ENCODE measurements at regions not wholly inside any gene's neighbourhood (a gene's known extent, or its start where the extent isn't known, plus 50 kb on each side); places are given as distances from the start of the nearest gene placed in this dataset.

- DNase-seq (ENCODE audit: low spot score), result no peak
These were observed 377.4 kb downstream of the RPRM start for GRCh38 chr2:153101187-153101586.

GRCh38 chr2:153100151-153100550 lies 378.4 kb downstream of the RPRM start:
- DNase-seq (ENCODE audit: low spot score), result no peak

GRCh38 chr2:153098073-153098472 lies 379.7 kb downstream of the ARL6IP6 start:
- no peak for DNase-seq (ENCODE audit: low spot score)

GRCh38 chr2:153096272-153096671 lies 377.9 kb downstream of the ARL6IP6 start:
- DNase-seq (ENCODE audit: low spot score), result no peak

- no peak for DNase-seq (ENCODE audit: low spot score)
These were observed 372.9 kb downstream of the ARL6IP6 start for GRCh38 chr2:153091344-153091743.

GRCh38 chr2:153079315-153079714 lies 360.9 kb downstream of the ARL6IP6 start:
- no peak for DNase-seq (ENCODE audit: low spot score)

DNA sequence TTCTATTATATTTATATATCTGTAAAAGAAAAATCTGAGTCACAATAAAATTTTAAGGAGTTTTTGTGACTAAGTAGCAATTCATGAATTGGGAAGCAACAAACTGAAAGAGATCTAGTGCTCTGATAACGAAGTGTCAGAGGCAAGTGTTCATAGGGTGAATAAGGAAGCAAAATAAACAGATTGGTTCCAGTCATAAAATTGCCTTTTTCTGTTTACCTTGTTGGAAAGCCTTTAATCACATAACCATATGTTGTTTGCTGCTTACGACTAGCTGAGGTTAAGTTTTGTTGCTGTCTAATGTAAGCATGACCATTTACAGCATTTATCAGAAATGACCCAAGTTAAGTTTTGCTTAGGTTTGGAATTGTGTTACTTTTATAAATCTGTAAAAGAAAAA lies 358.9 kb downstream of the ARL6IP6 start:
- DNase-seq (ENCODE audit: low spot score), result no peak

DNA sequence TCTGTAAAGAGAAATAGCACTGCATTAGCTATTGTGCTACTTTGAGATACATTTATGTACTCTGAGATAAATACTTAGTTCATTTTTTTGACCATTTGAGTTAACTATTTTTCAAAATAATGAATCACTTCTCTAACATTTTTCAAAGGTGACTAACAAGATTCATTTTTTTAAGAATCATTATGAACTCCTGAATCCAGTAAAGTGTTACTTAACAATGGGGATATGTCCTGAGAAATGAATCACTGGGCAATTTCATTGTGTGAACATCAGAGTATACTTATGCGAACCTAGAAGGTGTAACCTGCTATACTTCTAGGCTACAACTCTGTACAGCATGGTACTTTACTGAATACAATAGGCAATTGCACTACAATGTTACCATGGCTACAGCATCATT lies 355.8 kb downstream of the ARL6IP6 start:
- no peak for DNase-seq (ENCODE audit: low spot score)

DNA sequence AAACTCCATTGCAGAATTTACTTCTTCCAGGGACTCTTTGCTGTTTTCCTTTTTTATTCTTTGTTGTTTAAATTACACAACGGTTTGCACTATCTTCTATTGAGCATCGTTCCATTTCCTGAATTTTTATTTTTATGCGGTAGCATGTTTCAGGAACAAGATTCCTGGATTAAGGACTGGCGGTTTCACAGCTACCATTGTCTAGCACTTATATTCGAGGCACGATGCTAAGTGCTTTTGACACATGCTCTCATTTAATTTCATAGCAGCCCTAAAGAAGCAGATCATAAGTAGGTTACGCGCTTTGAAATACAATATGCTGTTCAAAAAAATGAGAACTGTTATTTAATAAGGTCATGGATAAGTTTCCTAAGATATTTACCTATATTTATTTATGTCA lies 354.4 kb downstream of the ARL6IP6 start:
- no peak for DNase-seq (ENCODE audit: low spot score)

GRCh38 chr2:153072077-153072476 lies 353.7 kb downstream of the ARL6IP6 start:
- DNase-seq (ENCODE audit: low spot score), result no peak

DNA sequence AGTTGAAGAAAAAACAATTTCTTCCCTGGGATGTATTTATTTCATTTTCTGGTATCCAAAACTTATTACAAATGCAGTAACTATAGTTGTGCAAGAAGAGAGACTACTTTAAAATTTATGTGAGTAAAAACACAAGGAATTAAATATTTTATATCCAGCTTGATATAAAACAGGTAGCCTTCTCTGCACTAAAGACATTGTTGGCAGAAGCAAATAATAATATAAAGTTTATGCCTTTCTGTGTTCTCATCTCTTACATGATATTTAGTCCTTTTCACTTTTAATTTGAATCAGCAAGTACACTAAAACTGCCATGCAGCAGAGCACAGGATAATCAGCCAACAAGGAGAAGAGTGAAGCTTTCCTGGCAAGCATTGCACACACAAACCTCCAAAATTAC lies 352.7 kb downstream of the ARL6IP6 start:
- no peak for DNase-seq (ENCODE audit: low spot score)

- no peak for DNase-seq (ENCODE audit: low spot score)
These were observed 350.5 kb downstream of the ARL6IP6 start for GRCh38 chr2:153068915-153069314.

DNA sequence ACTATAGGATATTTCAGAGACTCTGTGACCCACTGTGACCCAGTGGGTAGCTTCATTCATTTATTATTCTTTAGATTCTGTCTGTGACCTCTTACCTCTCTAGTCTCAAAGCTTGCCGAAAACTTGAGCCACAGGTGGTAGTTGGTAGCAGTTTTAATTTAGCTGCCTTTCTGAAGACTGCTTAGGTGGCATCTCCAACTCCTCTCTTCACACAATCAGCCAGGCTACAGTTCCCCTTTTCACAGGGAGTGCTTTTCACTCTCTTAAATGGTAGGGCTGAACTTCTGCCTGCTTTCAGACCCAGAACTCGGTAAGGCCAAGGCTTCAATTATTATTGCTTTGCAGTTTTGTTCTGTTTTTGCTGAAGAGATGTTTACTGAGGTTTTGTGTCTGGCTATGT lies 349.6 kb downstream of the ARL6IP6 start:
- no peak for DNase-seq (ENCODE audit: low spot score)

DNA sequence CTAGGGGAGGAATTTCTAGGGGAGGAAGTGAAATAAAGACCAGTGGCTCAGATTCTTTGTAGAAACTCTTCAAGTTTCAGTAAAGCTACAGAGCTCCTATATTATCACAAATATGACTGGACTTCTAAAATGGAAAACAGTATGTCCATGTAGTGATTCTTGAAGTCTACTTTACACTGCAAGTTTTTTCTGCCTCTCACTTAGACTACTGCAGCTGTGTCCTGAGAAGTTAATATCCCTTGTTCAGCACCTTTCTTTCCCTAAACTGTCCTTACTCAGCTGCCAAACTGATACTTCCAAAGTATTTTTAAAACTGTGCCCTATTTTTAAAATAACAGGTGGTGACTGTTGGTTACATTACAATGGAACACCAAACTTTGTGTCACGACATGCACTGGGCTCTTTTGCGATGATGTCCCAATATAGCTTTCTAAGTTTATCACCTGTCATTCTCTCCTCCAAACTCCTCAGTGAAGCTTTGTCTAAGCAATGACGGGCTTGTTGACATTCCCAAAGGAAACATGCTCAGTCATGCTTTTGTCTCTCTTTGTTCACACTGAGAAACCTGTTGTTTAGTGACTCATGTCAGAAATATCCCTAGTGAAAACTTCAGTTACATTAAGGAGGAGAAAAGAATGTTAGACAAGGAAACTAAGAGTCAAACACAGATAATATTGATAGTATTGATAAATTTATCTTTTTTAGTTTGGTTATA lies 341.1 kb downstream of the ARL6IP6 start:
- peak; percentile 74 for DNase-seq (ENCODE audit: low spot score)

DNA sequence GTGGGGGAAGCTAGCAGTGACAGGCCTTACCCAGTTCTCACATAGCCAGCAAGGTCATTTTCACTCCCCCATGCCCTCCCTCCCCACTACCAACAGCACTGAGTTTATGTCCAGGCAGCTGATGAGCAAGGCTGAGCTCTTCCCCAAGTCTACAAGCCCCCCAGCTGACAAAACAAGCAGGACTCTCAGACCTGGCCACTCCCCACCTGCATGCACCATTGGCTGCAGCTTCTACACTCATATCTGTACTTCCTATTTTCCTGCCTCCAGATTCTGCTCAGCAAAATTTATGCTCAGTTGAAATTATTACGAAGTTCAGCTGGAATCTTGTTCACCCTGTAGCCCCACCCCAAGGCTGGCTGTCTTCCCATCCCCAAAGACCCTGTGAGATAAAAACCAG lies 339.3 kb downstream of the ARL6IP6 start:
- no peak for DNase-seq (ENCODE audit: low spot score)

- no peak for DNase-seq (ENCODE audit: low spot score)
These were observed 336.8 kb downstream of the ARL6IP6 start for GRCh38 chr2:153055182-153055581.

DNA sequence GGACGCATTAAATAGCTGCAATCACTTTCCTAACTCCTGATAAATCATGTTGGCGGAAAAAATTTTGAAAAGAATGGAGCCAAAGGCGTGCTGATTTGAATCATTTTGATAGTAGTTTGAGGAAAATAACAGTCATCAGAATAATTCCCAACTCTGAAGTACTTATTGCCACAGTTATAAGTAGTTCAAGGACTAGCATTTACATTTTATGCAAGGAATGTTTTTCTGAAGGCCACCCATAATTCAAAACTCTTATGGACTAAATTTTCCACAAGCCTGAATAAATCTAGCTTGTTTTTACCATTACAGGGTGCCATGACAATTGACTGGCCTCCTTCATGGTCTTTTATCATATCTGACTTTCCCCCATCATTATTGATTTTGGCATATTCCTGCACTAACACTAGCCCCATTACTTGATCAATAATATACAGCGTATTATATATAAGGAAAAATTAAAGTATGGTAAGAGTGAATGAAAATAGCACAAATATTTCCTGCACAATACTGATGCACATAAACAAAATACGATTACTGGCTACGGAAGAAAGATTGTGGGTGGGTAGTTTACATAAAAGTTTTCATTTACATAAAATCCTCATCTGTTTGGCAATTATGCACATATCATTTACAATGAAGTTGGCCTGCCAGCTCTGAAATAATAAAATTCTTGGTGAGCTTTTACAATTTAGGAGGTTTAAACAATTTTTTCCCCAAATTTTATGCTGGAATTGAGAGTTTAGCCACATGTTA lies 334.6 kb downstream of the ARL6IP6 start:
- no peak for DNase-seq (ENCODE audit: low spot score)

DNA sequence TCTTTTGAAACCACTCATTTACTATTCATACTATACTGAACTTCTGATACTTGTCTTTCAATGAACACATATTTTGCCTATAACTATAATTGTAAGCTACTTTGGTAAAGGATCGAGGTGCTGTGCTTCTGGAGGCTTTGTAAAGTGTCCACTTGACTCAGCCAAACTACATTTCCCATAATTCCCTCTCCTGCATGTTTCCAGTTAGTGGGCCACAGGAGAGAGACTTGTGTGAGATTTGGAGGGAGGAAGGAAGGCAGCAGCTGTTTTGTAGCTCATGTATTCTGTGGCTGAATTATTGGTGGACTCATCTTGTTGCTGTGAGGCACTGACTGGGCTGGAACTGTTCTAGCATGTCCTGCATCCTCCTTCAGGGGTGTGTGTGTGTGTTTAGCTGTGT lies 328.8 kb downstream of the ARL6IP6 start:
- DNase-seq (ENCODE audit: low spot score), result no peak

- DNase-seq (ENCODE audit: low spot score), result no peak
These were observed 325.0 kb downstream of the ARL6IP6 start for GRCh38 chr2:153043385-153043784.

DNA sequence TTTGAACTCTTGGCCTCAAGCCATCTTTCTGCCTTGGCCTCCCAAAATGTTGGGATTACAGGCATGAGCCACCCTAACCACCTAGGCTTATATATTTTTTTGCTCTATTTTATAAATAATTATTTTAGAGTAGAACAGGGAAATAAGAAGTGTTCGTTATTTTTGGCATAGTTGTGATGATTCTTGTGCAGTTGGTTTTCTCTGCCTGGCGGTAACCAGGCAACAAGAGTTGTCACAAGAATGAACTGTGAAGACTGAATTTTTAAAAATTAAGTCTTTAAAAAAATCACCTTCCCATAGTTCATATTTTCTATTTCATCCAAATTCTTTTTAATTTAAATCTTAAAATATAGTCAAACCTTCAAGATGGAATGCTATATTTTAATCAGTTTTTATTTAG lies 310.2 kb downstream of the ARL6IP6 start:
- no peak for DNase-seq (ENCODE audit: low spot score)

DNA sequence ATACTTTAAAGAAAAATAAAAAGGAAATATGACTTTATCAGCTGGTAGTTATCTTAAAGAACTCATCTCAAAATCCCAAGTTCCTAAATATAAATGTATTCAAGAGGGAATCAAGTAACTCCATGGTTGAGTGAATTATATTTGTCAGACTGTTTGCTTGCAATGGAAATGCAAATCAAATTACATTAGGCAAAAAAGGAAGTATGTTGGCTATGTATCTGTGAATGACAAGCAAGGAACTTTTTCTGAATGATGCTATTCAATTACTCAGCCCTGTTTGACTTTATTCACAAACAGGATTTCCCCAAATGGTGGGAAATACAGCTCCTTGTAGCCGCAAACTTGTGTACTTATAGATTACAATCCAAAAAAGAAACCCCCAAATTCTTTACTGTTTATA lies 309.1 kb downstream of the ARL6IP6 start:
- DNase-seq (ENCODE audit: low spot score), result no peak

- no peak for DNase-seq (ENCODE audit: low spot score)
These were observed 301.8 kb downstream of the ARL6IP6 start for GRCh38 chr2:153020201-153020600.

GRCh38 chr2:153005071-153005730 lies 286.8 kb downstream of the ARL6IP6 start:
- DNase-seq (ENCODE audit: low spot score), result no peak
